Erythroblast (primary cell): ENCODE measurements at regions not wholly inside any gene's neighbourhood (a gene's known extent, or its start where the extent isn't known, plus 50 kb on each side); places are given as distances from the start of the nearest gene placed in this dataset.

Experiments
- GATA1 ChIP-seq: IDR thresholded peaks from 2 replicates; pipeline ENCODE4 v1.6.1; 2011; ENCODE audit warnings: low read depth, mild to moderate bottlenecking, control low read depth, low read length, moderate library complexity
- POLR2A ChIP-seq: IDR thresholded peaks from 2 replicates; pipeline ENCODE4 v1.6.1; 2011; ENCODE audit warnings: mild to moderate bottlenecking, low read length

DNA sequence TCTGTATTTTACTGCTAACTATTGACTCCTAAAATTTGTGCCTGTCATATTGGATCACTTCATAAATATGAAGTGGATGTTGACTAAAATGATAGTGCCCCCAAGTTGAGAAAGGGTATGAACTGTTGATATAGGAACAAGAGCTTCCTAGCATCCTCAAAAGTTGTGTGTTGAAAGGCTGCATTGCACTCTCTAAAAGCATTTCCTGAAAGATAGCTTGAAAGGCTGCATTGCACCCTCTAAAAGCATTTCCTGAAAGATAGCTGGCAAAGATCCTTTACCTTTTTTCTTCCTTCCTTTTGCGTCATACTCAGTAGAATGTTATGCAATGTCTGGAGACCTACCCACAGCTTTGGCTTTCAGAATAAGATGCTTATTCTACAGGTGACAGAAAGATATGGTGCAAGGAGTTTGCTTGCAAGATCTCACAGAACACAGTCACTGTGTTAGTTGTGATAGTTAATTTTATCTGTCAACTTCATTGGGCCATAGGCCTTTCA lies 274.6 kb upstream of the GALNTL6 start:
- TF ChIP-seq POLR2A (no peak), GATA1 (no peak)
